Heart right ventricle (tissue), 16 donors: ENCODE measurements at regions not wholly inside any gene's neighbourhood (a gene's known extent, or its start where the extent isn't known, plus 50 kb on each side); places are given as distances from the start of the nearest gene placed in this dataset.

Experiments used
- ATAC-seq, 8 donors: fragments of 200-7000 bp; cut with Tn5 transposase; one replicate each; pipeline ENCODE4 v1.9.1; 2020; ENCODE audit warnings: mild to moderate bottlenecking in 8 of 8, moderate library complexity in 8 of 8, moderate number of reproducible peaks in 1 of 8
- DNase-seq, 2 donors: peaks; one replicate each; pipeline ENCODE4 v3.0.0-alpha.2; 2020
- H3K27ac ChIP-seq, 10 donors: fragments of 200-600 bp; sonication (generic) in 2 of 10; one replicate each; pipeline versions ENCODE4 v1.5.0 to v1.8.0; 2020 to 2022; ENCODE audit warnings: mild to moderate bottlenecking in 3 of 10
- H3K27me3 ChIP-seq, 7 donors: fragments of 200-600 bp; one replicate each; pipeline ENCODE4 v1.8.0; 2021 to 2022; ENCODE audit warnings: mild to moderate bottlenecking in 2 of 7
- H3K36me3 ChIP-seq, 9 donors: fragments of 200-600 bp; sonication (generic) in 1 of 9; one replicate each; pipeline versions ENCODE4 v1.5.0 to v1.8.0; 2020 to 2022; ENCODE audit warnings: mild to moderate bottlenecking in 2 of 9
- H3K4me1 ChIP-seq, 9 donors: fragments of 200-600 bp; sonication (generic) in 1 of 9; one replicate each; pipeline versions ENCODE4 v1.5.0 to v1.8.0; 2020 to 2022; ENCODE audit warnings: mild to moderate bottlenecking in 4 of 9
- H3K4me3 ChIP-seq, 10 donors: fragments of 200-600 bp; sonication (generic) in 2 of 10; one replicate each; pipeline versions ENCODE4 v1.5.0 to v1.8.0; 2020 to 2022; ENCODE audit warnings: mild to moderate bottlenecking in 7 of 10, moderate library complexity in 2 of 10
- H3K9me3 ChIP-seq, 11 donors: fragments of 200-600 bp in 10 of 11; sonication (generic) in 2 of 11; one replicate each; pipeline versions ENCODE4 v1.5.0 to v1.8.0; 2013 to 2022; ENCODE audit warnings: mild to moderate bottlenecking in 2 of 11, control low read depth in 1 of 11, moderate library complexity in 1 of 11
- CTCF ChIP-seq, 9 donors: fragments of 200-600 bp; sonication (generic) in 2 of 9; IDR thresholded peaks; one replicate each; pipeline versions ENCODE4 v1.5.0 to v1.8.0; 2021 to 2022; ENCODE audit warnings: antibody characterized with exemption in 9 of 9, mild to moderate bottlenecking in 5 of 9, moderate library complexity in 1 of 9
- WGBS, 2 donors: extraction: QIAGEN DNeasy Blood & Tissue Kit; methylation state at CpG; one replicate each; pipeline ENCODE4 v1.1.7; 2013; ENCODE audit warnings: inconsistent platforms in 1 of 2; 5-methylcytosine and 5-hydroxymethylcytosine counted together
- intact Hi-C, 10 donors: fragments of 100-400 bp; cut with DNase I; formaldehyde crosslinking; loops; one replicate each; pipeline versions ENCODE4 v1.11.1 to v1.14.2; 2022
- donor health status: Arrhythmogenic right ventricular cardiomyopathy.
- donor health status: ischemic (EF 13 %, LVEDD 7.1; RV severe dilation, severe dysfunction).
- donor health status: healthy with polysubstance abuse.
- donor health status: DM: no; HTN: yes; CAD: no.
- donor health status: DM: no; HTN: no; CAD: no.
- donor health status: ischemic (EF 25% LVEDD 6.9; RV normal size, moderate dysfunction).
- donor health status: ischemic (EF 25% LVEDD 5.7; RV mildly dilated, moderate dysfunction).
- donor health status: healthy.
- donor health status: DM: yes; HTN: yes; CAD: no.
- donor health status: Ischemic cardiomyopathy.
- donor health status: ischemic (EF 35%, LVEDD 5.7; RV mildly dilated, moderate dysfunction).
- donor health status: nonischemic (EF 11% LVEDD 7.7; RV severe dilation, severe dysfunction).
- donor health status: DM: yes; HTN: yes; CAD: no.
- donor health status: PGD.
- donor health status: ischemic (EF 29% LVEDD 5.4; RV normal size, mild dysfunction).
- donor health status: nonischemic (EF 23%, LVEDD 6.1; RV moderate dilation, normal function).

- no peak for ATAC-seq
- peaks cover 0 to 32% (median 16%) of the 10 kb centered on the region in 9 donors for H3K4me1 ChIP-seq
- no peaks in the 10 kb centered on the region for H3K36me3 ChIP-seq
- intact Hi-C loops: loop anchor here in 1 of 10 donors (10.0 kb wide), 1 partner anchor 218 kb away; no protein-coding TSS in a partner anchor
- no peaks in the 10 kb centered on the region for H3K27me3 ChIP-seq
- no peak for TF ChIP-seq CTCF (IDR thresholded peaks at IDR 0.05)
- H3K27ac ChIP-seq: no peak overlapping the region
- H3K4me3 ChIP-seq: no peak overlapping the region
- H3K9me3 ChIP-seq: no peaks in the 10 kb centered on the region
- WGBS, 2 donors: 68 to 80% methylated on average over 2 of the region's 2 CpGs
- no peak for DNase-seq
Measured at GRCh38 chr10:91036807-91037411, 116.0 kb upstream of the ANKRD1 start.

GRCh38 chr10:91038971-91039370 lies 118.1 kb upstream of the ANKRD1 start:
- WGBS, 2 donors: 74 to 91% methylated on average over 3 of the region's 3 CpGs
- ATAC-seq: no peak
- Histone ChIP-seq H3K36me3 (no peaks in the 10 kb centered on the region), H3K27me3 (no peaks in the 10 kb centered on the region), H3K4me3 (no peak overlapping the region), H3K9me3 (no peaks in the 10 kb centered on the region), H3K27ac (no peak overlapping the region), H3K4me1 (peaks cover 0 to 47% (median 16%) of the 10 kb centered on the region in 9 donors)
- DNase-seq: no peak
- intact Hi-C loops: loop anchor here in 1 of 10 donors (10.0 kb wide), 1 partner anchor 216 kb away; no protein-coding TSS in a partner anchor
- TF ChIP-seq CTCF (IDR thresholded peaks at IDR 0.05): no peak

- DNase-seq (no peak), ATAC-seq (no peak)
- intact Hi-C loops: loop anchor here in 6 of 10 donors (5.0 to 10.0 kb wide), 5 partner anchors 37 to 214 kb away; no protein-coding TSS in a partner anchor
- TF ChIP-seq CTCF (IDR thresholded peaks at IDR 0.05): no peak
- Histone ChIP-seq H3K4me1 (peaks cover 0 to 36% (median 9%) of the 10 kb centered on the region in 9 donors), H3K4me3 (no peak overlapping the region), H3K27ac (no peak overlapping the region), H3K36me3 (no peaks in the 10 kb centered on the region), H3K27me3 (no peaks in the 10 kb centered on the region), H3K9me3 (no peaks in the 10 kb centered on the region)
- WGBS, 2 donors: 88 to 90% methylated on average over 2 of the region's 2 CpGs
Measured at GRCh38 chr10:91040343-91040742, 119.5 kb upstream of the ANKRD1 start.

GRCh38 chr10:91042069-91042468 lies 121.2 kb upstream of the ANKRD1 start:
- ATAC-seq (no peak), DNase-seq (no peak)
- Histone ChIP-seq H3K4me1 (peaks cover 0 to 30% (median 5%) of the 10 kb centered on the region in 9 donors), H3K27ac (no peak overlapping the region), H3K27me3 (no peaks in the 10 kb centered on the region), H3K9me3 (peaks cover 0 to 3% (median 0%) of the 10 kb centered on the region in 11 donors), H3K4me3 (no peak overlapping the region), H3K36me3 (no peaks in the 10 kb centered on the region)
- WGBS, 2 donors: 46 to 52% methylated on average over 3 of the region's 3 CpGs
- intact Hi-C loops: loop anchor here in 8 of 10 donors (2.0 to 10.0 kb wide), 7 partner anchors 35 to 213 kb away; no protein-coding TSS in a partner anchor
- TF ChIP-seq CTCF (IDR thresholded peaks at IDR 0.05): no peak
